ENCODE measurements at regions not wholly inside any gene's neighbourhood (a gene's known extent, or its start where the extent isn't known, plus 50 kb on each side); places are given as distances from the start of the nearest gene placed in this dataset.

DNA sequence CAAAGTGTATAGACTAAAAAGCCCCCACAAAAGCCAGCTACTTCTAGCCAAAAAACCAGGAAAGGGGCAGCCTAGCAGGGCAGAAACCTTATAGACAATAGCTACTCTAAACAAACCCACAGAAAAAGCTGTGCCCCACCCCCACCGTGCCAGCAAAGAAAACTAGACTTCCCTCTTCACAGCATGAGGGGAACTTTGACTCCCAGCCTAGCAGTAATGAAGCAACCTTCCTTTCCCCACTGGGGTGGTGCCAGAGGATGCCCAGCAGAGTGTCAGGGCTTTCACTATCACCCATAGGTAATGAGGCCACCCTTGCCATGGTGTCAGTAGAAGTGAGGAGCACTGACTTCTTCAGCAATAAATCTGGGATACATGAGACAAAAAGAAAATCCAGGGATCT lies 99.0 kb upstream of the LGSN start:
- TF ChIP-seq BHLHE40 (IDR thresholded peaks at IDR 0.05; ENCODE audit: borderline replicate concordance) (no peak), SP1 (IDR thresholded peaks at IDR 0.05) (no peak), SUZ12 (IDR thresholded peaks at IDR 0.05) (no peak), HDGF (IDR thresholded peaks at IDR 0.05; ENCODE audit: borderline replicate concordance) (no peak), ZNF384 (IDR thresholded peaks at IDR 0.05) (no peak), FOXA1 (IDR thresholded peaks at IDR 0.05) (no peak)

All from HEK293T (cell line).